ENCODE measurements at regions not wholly inside any gene's neighbourhood (a gene's known extent, or its start where the extent isn't known, plus 50 kb on each side); places are given as distances from the start of the nearest gene placed in this dataset.

GRCh38 chr1:187411118-187411517 is 582.4 kb downstream of the PLA2G4A start:
- TF ChIP-seq CTCF (IDR thresholded peaks at IDR 0.05; ENCODE audit: poor library complexity, severe bottlenecking), result no peak
- no peak for TF ChIP-seq SMC3 (conservative IDR thresholded peaks at IDR 0.05; ENCODE audit: poor library complexity)
- no peak for TF ChIP-seq POLR2AphosphoS5 (IDR thresholded peaks at IDR 0.05)
- TF ChIP-seq RAD21 (conservative IDR thresholded peaks at IDR 0.05), result no peak
- no peak for TF ChIP-seq REST (IDR thresholded peaks at IDR 0.05; ENCODE audit: borderline replicate concordance)
- no peak for TF ChIP-seq EZH2 (IDR thresholded peaks at IDR 0.05; ENCODE audit: borderline replicate concordance, insufficient read depth, low read length, poor library complexity, severe bottlenecking)
- no peak for TF ChIP-seq TAF1 (IDR thresholded peaks at IDR 0.05; ENCODE audit: low read depth)
